ENCODE measurements at regions not wholly inside any gene's neighbourhood (a gene's known extent, or its start where the extent isn't known, plus 50 kb on each side); places are given as distances from the start of the nearest gene placed in this dataset.

DNA sequence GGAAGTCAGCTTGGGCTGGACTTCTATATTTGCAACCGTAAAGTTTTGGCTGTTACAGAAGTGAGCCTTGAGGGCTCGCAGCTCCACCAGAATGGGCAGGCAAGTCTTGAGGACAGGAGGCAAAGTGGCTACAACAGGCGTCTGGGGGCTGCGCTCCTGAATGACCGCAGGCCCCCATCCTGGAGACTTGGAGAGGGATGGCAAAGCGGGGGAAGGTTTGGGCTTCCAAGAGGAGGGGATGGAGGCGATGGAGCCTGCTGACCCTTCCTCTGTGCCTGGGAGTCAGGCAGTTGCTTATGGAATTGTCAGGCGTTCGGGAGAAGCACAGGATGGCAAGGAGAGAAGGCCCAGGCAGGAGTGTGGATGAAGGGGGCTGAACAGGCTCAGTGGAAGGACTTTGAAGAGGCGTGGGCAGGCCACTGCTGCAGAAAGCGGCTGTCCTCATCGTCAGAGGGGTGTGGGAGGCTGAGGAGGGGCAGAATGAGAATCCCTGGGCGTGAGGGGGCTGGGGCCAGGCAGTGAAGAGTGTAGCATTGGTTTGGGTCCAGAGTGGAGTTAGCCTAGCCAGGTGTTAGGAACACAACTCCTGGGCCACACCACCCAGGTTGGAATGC is 72.3 kb downstream of the INHBB start:
- TF ChIP-seq, protein P1, sequence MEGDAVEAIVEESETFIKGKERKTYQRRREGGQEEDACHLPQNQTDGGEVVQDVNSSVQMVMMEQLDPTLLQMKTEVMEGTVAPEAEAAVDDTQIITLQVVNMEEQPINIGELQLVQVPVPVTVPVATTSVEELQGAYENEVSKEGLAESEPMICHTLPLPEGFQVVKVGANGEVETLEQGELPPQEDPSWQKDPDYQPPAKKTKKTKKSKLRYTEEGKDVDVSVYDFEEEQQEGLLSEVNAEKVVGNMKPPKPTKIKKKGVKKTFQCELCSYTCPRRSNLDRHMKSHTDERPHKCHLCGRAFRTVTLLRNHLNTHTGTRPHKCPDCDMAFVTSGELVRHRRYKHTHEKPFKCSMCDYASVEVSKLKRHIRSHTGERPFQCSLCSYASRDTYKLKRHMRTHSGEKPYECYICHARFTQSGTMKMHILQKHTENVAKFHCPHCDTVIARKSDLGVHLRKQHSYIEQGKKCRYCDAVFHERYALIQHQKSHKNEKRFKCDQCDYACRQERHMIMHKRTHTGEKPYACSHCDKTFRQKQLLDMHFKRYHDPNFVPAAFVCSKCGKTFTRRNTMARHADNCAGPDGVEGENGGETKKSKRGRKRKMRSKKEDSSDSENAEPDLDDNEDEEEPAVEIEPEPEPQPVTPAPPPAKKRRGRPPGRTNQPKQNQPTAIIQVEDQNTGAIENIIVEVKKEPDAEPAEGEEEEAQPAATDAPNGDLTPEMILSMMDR (conservative IDR thresholded peaks at IDR 0.05 in 1 of 2, IDR thresholded peaks at IDR 0.05 in 1 of 2; ENCODE audit: low read depth in 1 of 2, low read length in 2 of 2) = no peak
- TF ChIP-seq EZH2 (IDR thresholded peaks at IDR 0.05; ENCODE audit: low read length, missing control alignments) = no peak
